ENCODE measurements at regions not wholly inside any gene's neighbourhood (a gene's known extent, or its start where the extent isn't known, plus 50 kb on each side); places are given as distances from the start of the nearest gene placed in this dataset.
"Not testable (repeated sequence)": the region's sequence is repeated elsewhere in the genome, so short reads cannot be mapped to it uniquely, and the experiment has no call there.

GRCh38 chr6:151696302-151696701 is 111.2 kb upstream of the ESR1 start:
- in situ Hi-C loops (cut with HindIII; ENCODE audit: low pct_ligation_motif_present, low pct_unique_long_range_greater_than_20kb, low sequenced_read_pairs); DNase-seq: not testable (repeated sequence)

DNA sequence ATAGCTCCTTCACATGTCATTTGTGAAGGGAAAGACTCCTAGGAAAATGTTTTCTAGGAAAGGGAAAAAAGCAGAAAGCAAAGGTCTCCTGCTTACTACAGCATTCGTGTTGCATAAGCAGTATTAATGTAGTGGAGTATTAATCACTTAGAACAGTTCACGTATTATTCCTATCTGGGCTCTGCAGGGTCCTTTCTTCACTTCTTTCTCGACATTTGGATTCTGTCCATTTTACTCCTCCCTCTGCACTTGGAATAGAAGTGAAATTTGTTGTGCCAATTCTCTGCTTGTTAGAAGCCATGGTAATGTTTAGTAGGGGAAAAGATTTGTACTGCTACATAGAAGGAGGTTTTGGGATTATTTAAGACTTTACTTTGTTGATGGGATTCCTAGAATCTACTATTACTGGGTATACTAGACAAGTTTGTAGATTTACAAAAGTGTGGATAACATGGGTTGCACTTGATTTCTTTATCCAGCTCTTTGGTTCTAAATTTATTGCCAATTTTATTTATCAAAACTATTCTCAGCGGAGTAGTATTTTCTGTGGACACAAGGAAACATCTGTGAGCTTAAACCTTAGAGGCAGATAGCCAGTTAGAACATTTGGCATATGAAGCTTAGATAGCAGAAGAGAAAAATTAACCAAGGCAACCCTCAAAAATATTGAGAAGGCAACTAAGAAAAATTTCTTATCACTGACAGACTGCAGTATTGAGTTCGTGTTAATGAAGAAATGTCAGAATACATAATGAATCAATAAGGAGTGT is 108.4 kb upstream of the ESR1 start:
- no peak for DNase-seq
- in situ Hi-C loops (cut with HindIII; ENCODE audit: low pct_ligation_motif_present, low pct_unique_long_range_greater_than_20kb, low sequenced_read_pairs): no loop called here

DNA sequence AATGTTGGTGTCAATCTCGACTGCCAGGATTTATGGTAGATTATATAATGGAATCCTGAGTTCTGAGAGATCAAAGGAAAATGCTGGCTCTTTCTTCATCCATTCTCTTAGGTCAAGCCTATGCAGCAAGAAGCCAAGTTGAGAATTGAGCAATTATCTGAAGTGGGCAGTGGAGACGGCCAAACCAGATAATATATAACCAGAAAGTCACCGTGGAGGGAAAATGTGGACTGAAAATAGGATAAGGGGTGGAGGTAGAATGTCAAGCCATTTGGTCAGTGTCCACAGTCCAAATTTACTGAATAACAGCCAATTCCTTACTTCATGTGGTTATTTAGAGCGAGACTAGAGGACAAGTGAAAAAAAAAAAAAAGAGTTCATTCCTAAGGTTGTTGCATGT is 107.8 kb upstream of the ESR1 start:
- in situ Hi-C loops (cut with HindIII; ENCODE audit: low pct_ligation_motif_present, low pct_unique_long_range_greater_than_20kb, low sequenced_read_pairs): no loop called here
- no peak for DNase-seq

DNA sequence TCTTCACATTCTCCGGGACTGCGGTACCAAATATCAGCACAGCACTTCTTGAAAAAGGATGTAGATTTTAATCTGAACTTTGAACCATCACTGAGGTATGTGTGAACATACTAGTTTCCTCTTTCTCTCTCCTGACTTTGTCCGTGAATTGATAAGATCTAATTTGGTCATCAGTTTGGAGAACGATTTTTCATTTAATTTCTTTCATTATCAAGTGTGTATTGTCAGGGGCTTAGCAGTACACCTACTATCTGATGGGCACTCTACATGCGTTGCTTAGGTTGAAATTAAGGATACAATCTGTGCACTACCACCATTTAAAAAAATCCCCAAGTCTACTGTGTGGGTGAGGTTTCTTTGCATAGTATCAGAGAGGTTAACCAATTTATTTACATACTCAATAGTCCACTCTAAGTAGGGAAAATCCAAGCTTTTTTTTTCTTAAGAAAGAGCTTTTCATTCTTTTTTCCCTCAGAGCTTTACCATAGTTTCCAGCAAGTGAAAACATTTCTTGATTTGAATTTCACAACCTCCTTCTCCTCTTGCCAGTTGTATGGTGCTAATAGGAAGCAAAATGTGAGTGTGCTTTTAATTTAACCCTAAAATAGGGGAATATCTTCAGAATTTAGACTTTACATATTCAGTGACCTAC is 105.4 kb upstream of the ESR1 start:
- no peak for DNase-seq
- in situ Hi-C loops (cut with HindIII; ENCODE audit: low pct_ligation_motif_present, low pct_unique_long_range_greater_than_20kb, low sequenced_read_pairs): no loop called here

- no peak for DNase-seq
- in situ Hi-C loops (cut with HindIII; ENCODE audit: low pct_ligation_motif_present, low pct_unique_long_range_greater_than_20kb, low sequenced_read_pairs): no loop called here
Observed at GRCh38 chr6:151702851-151703658, 104.4 kb upstream of the ESR1 start.

DNA sequence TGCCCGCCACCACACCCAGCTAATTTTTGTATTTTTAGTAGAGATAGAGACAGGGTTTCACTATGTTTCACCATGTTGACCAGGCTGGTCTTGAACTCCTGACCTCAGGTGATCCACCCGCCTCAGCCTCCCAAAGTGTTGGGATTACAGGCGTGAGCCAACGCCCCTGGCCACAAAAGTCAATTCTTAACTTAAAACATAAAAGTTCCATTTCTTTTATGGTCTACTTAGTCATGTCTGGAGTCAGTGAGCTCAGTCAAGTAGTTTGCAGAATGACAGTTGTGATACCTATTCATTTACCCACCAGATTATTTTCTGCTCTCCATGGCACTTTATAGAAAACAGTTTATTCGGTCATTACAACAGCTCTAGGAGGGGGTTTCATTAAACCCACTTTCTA is 103.1 kb upstream of the ESR1 start:
- in situ Hi-C loops (cut with HindIII; ENCODE audit: low pct_ligation_motif_present, low pct_unique_long_range_greater_than_20kb, low sequenced_read_pairs): no loop called here
- no peak for DNase-seq

GRCh38 chr6:151705993-151706733 is 101.3 kb upstream of the ESR1 start:
- no peak for DNase-seq

DNA sequence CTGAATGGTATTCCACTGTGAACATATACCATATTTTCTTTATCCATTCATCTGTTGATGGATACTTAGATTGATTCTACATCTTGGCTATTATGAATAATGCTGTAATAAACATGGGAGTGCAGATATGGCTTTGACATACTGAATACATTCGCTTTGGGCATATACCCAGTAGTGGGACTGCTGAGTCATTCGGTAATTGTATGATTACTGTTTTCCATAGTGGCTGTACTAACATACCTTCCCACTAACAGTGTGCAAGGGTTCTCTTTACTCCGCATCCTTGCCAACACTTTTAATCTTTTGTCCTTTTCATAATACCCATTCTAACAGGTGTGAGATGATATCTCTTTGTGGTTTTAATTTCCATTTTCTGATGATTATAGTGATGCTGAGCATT is 98.2 kb upstream of the ESR1 start:
- in situ Hi-C loops (cut with HindIII; ENCODE audit: low pct_ligation_motif_present, low pct_unique_long_range_greater_than_20kb, low sequenced_read_pairs): no loop called here
- DNase-seq: no peak

More at GRCh38 chr6:151705993-151706733, 101.3 kb upstream of the ESR1 start:
- in situ Hi-C loops (cut with HindIII; ENCODE audit: low pct_ligation_motif_present, low pct_unique_long_range_greater_than_20kb, low sequenced_read_pairs): no loop called here

DNA sequence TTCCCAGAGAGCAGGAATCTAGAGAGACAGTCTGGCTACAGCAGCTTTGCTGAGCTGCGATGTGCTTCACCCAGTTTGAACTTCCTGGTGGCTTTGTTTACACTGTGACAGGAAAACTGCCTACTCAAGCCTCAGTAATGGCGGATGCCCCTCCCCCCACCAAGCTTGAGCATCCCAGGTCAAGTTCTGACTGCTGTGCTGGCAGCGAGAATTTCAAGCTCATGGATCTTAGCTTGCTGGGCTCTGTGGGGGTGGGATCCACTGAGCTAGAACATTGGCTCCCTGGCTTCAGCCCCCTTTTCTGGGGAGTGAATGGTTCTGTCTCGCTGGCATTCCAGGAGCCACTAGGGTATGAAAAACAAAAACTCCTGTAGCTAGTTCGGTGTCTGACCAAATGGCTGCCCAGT is 91.0 kb upstream of the ESR1 start:
- in situ Hi-C loops (cut with HindIII; ENCODE audit: low pct_ligation_motif_present, low pct_unique_long_range_greater_than_20kb, low sequenced_read_pairs): no loop called here
- DNase-seq: no peak

- in situ Hi-C loops (cut with HindIII; ENCODE audit: low pct_ligation_motif_present, low pct_unique_long_range_greater_than_20kb, low sequenced_read_pairs): no loop called here
- no peak for DNase-seq
Observed at GRCh38 chr6:151719070-151719469, 88.4 kb upstream of the ESR1 start.

DNA sequence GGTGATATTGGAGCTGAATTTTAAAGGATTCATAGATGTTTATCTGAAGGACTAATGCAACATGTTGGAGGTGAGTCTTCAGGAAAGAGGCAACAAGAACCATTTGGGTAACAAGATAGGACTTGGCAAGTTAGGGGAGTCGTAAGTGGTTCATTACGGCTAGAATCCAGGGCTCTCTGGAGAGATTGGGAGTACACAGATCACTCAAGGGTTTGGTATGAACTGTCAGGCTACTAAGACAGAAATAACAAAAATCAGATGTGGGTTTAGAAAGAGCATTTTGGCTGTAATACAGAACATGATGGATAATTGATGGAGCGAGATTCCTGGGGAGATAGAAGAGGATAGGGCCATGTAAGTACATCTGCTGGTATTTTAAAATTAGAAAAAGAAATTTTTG is 86.3 kb upstream of the ESR1 start:
- in situ Hi-C loops (cut with HindIII; ENCODE audit: low pct_ligation_motif_present, low pct_unique_long_range_greater_than_20kb, low sequenced_read_pairs): no loop called here

DNA sequence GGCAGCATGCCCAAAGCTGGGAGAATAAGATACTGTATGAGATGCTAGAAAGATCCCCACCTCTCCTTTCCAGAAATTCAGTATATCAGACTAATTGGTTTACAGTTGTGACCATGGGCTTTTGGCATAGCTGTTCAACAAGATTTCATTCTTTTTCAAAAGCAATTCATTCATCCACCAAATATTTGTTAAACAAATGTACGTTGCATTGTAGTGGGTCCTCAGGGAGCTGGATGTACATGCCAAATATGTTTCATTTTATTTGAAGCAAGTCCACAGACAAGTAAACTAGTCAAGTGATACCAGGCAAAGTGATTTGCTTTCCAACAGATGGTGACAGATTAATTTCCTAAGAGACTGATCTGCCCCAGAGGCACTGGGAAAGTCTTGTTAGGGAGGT is 85.8 kb upstream of the ESR1 start:
- in situ Hi-C loops (cut with HindIII; ENCODE audit: low pct_ligation_motif_present, low pct_unique_long_range_greater_than_20kb, low sequenced_read_pairs): no loop called here

More for the DNA sequence above, 86.3 kb upstream of the ESR1 start:
- DNase-seq: no peak

DNA sequence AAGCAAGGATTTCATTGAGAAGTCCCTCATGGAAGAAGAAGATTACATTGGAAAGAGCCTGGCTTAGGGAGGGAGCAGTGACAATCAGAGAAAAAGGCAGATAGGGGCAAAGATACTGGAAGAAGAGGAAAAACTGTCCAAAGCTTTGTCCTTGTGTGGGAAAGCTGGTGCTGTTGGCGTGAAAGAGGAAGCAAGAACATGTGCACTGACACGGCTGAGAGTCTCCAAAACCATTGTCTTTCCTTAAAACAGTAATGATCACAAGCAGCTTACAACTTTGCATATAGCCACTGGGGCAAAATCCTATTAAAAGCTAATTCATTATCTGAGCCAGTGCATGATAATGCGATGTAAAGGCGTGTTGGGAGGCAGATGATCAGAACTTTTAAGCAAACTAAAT is 85.1 kb upstream of the ESR1 start:
- in situ Hi-C loops (cut with HindIII; ENCODE audit: low pct_ligation_motif_present, low pct_unique_long_range_greater_than_20kb, low sequenced_read_pairs): no loop called here
- no peak for DNase-seq

More for the DNA sequence above, 85.8 kb upstream of the ESR1 start:
- DNase-seq: no peak

- in situ Hi-C loops (cut with HindIII; ENCODE audit: low pct_ligation_motif_present, low pct_unique_long_range_greater_than_20kb, low sequenced_read_pairs): no loop called here
- no peak for DNase-seq
Observed at GRCh38 chr6:151723152-151723551, 84.3 kb upstream of the ESR1 start.

- DNase-seq: no peak
- in situ Hi-C loops (cut with HindIII; ENCODE audit: low pct_ligation_motif_present, low pct_unique_long_range_greater_than_20kb, low sequenced_read_pairs): no loop called here
Observed at GRCh38 chr6:151729829-151730495, 77.5 kb upstream of the ESR1 start.

GRCh38 chr6:151730496-151730870 is 77.0 kb upstream of the ESR1 start:
- no peak for DNase-seq
- in situ Hi-C loops (cut with HindIII; ENCODE audit: low pct_ligation_motif_present, low pct_unique_long_range_greater_than_20kb, low sequenced_read_pairs): no loop called here

GRCh38 chr6:151731313-151731712 is 76.2 kb upstream of the ESR1 start:
- no peak for DNase-seq
- in situ Hi-C loops (cut with HindIII; ENCODE audit: low pct_ligation_motif_present, low pct_unique_long_range_greater_than_20kb, low sequenced_read_pairs): no loop called here

DNA sequence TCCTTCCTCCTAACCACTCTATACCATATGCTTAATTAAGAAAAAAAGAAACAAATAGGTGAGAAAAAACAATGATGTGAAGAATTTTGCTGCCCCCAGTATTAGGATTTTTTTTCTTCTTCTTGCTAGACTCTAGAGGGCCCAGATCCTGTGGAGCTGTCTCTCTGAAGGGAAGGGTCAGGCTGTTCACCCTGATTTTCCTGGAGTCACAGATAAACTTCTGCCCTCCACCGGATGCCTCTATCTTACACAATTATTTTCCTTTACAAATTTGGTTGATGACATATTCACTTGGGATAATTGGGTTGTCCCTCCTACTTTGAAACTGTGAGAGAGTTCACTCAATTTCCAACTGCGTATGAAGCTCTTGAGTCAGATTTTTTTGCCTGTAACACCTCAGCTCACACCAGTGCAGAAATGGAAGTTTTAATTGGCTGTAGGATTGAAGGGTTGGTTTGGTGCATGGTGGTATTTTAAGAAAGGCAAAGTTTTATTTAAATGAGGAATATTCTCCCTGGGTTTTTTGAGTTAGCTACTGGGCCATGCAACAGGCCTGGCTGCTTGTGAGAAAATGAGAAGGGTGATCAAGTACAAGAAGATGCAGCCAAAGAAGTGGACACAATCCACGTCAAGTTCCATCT is 73.7 kb upstream of the ESR1 start:
- in situ Hi-C loops (cut with HindIII; ENCODE audit: low pct_ligation_motif_present, low pct_unique_long_range_greater_than_20kb, low sequenced_read_pairs): no loop called here
- DNase-seq: no peak
